K562 (cell line): ENCODE measurements at regions not wholly inside any gene's neighbourhood (a gene's known extent, or its start where the extent isn't known, plus 50 kb on each side); places are given as distances from the start of the nearest gene placed in this dataset.

Experiments used
- ATAC-seq: fragments of 200-7000 bp; cut with Tn5 transposase; 3 replicates; pipeline ENCODE4 v1.9.1; 2020; ENCODE audit warnings: moderate library complexity
- BruUV-seq: library from RNA; stranded (reverse); fragments of 400-500 nt; replicated peaks from 2 replicates; lab custom pipeline; 2021; lab: Mats Ljungman, UMichigan
- CTCF ChIA-PET: fragments of 300-600 bp; formaldehyde crosslinking; extraction: SDS; loops from one replicate; lab custom pipeline; 2021; ENCODE audit warnings: low intra/inter-chr PET ratio; lab: Yijun Ruan, JAX
- POLR2A ChIA-PET: fragments of 300-600, 350-650 bp; sonication (Branson Sonifier 250); formaldehyde crosslinking; extraction: SDS; loops from one replicate; lab custom pipeline; 2021; ENCODE audit warnings: antibody characterized with exemption, inconsistent platforms; lab: Yijun Ruan, JAX
- DNase-seq, 4 experiments: peaks; one replicate each; pipeline versions ENCODE4 v3.0.0 to v3.0.0-alpha.2; 2011 to 2018; ENCODE audit warnings: low spot score in 3 of 4, mixed read lengths in 3 of 4; ENCODE audit errors: extremely low read depth in 1 of 4
- FAIRE-seq: peaks from 2 replicates; lab custom pipeline; 2011; peaks lifted over from hg19 to GRCh38; lab: Jason Lieb, UNC
- H2AFZ ChIP-seq: 2 replicates; pipeline ENCODE4 v1.6.0; 2011; ENCODE audit warnings: low read depth, low read length, control low read depth, inconsistent platforms
- H3K27ac ChIP-seq: fragments of 200-600 bp; 3 replicates; pipeline ENCODE4 v1.8.0; 2011; ENCODE audit warnings: low read depth, mild to moderate bottlenecking, control low read depth, inconsistent platforms, low read length, moderate library complexity, mixed read lengths; ENCODE audit errors: extremely low read depth
- H3K27me3 ChIP-seq, 2 experiments: fragments of 300-600 bp in 1 of 2; 2 replicates in 1 of 2; 3 replicates in 1 of 2; pipeline versions ENCODE4 v1.6.0 to v1.8.0; 2011; ENCODE audit warnings: inconsistent platforms in 2 of 2, low read length in 2 of 2, mild to moderate bottlenecking in 1 of 2, mixed read lengths in 1 of 2, moderate library complexity in 1 of 2; ENCODE audit not compliant: control insufficient read depth in 2 of 2, insufficient read depth in 2 of 2
- H3K36me3 ChIP-seq: fragments of 300-600 bp; 3 replicates; pipeline ENCODE4 v1.8.0; 2011; ENCODE audit warnings: mild to moderate bottlenecking, low read length, inconsistent platforms; ENCODE audit not compliant: control insufficient read depth, insufficient read depth
- H3K4me1 ChIP-seq, 2 experiments: fragments of 200-600 bp in 1 of 2; replicated peaks in 1 of 2; 2 replicates in 1 of 2; 3 replicates in 1 of 2; pipeline versions ENCODE4 v1.5.1 to v1.8.0; 2011; ENCODE audit warnings: inconsistent platforms in 2 of 2, low read length in 2 of 2, mild to moderate bottlenecking in 1 of 2, mixed read lengths in 1 of 2, moderate library complexity in 1 of 2; ENCODE audit not compliant: control insufficient read depth in 2 of 2, insufficient read depth in 2 of 2
- H3K4me2 ChIP-seq: 2 replicates; pipeline ENCODE4 v1.6.1; 2011; ENCODE audit warnings: low read length, control low read depth, inconsistent platforms, mixed read lengths; ENCODE audit not compliant: insufficient read depth
- H3K4me3 ChIP-seq: fragments of 200-600 bp; sonication (generic), shearing (Covaris generic); 2 replicates; pipeline ENCODE4 v1.5.1; 2016; ENCODE audit warnings: control low read depth, inconsistent platforms
- H3K79me2 ChIP-seq: fragments of 200-600 bp; 3 replicates; pipeline ENCODE4 v1.8.0; 2011; ENCODE audit warnings: low read length, inconsistent platforms; ENCODE audit not compliant: control insufficient read depth, insufficient read depth
- H3K9ac ChIP-seq, 2 experiments: 2 replicates each; pipeline versions ENCODE4 v1.6.0 to v1.6.1; 2011; ENCODE audit warnings: low read depth in 2 of 2, low read length in 2 of 2, control low read depth in 1 of 2, inconsistent platforms in 1 of 2, mild to moderate bottlenecking in 1 of 2, mixed read lengths in 1 of 2; ENCODE audit not compliant: insufficient read depth in 1 of 2
- H3K9me1 ChIP-seq: one replicate; pipeline ENCODE4 v1.6.0; 2011; ENCODE audit warnings: inconsistent platforms, mild to moderate bottlenecking, low read length, moderate library complexity; ENCODE audit not compliant: control insufficient read depth, insufficient read depth
- H3K9me3 ChIP-seq: replicated peaks from 2 replicates; pipeline ENCODE4 v1.5.1; 2011; ENCODE audit warnings: low read depth, low read length, inconsistent platforms; ENCODE audit not compliant: control insufficient read depth, insufficient read depth
- H4K20me1 ChIP-seq: replicated peaks from 2 replicates; pipeline ENCODE4 v1.6.1; 2011; ENCODE audit warnings: low read length, inconsistent platforms, mixed read lengths; ENCODE audit not compliant: control insufficient read depth, insufficient read depth
- HDAC1 ChIP-seq, 2 experiments: fragments of 450-650 bp; IDR thresholded peaks; 2 replicates each; pipeline ENCODE4 v1.6.1; 2016 to 2017; ENCODE audit warnings: inconsistent platforms in 1 of 2, mild to moderate bottlenecking in 1 of 2, moderate library complexity in 1 of 2
- HDAC3 ChIP-seq: fragments of 450-650 bp; IDR thresholded peaks from 2 replicates; pipeline ENCODE4 v1.6.1; 2018; ENCODE audit warnings: borderline replicate concordance, mild to moderate bottlenecking, moderate library complexity; ENCODE audit not compliant: partially characterized antibody
- PHB ChIP-seq: fragments of 250-450 bp; sonication (Bioruptor Pico); IDR thresholded peaks from 2 replicates; pipeline ENCODE4 v1.5.0; 2021
- TBP ChIP-seq: optimal IDR thresholded peaks from 2 replicates; pipeline ENCODE3; 2011; ENCODE audit warnings: low read depth, low read length, improper control_type of control experiment
- ZNF561 ChIP-seq: fragments of 450-650 bp; formaldehyde crosslinking; conservative IDR thresholded peaks from 2 replicates; pipeline ENCODE4 v1.4.0; 2020; ENCODE audit warnings: mild to moderate bottlenecking, moderate library complexity
- ZNF586 ChIP-seq: fragments of 450-650 bp; formaldehyde crosslinking; conservative IDR thresholded peaks from 2 replicates; pipeline ENCODE4 v1.4.0; 2020; ENCODE audit warnings: mild to moderate bottlenecking, moderate library complexity
- WGBS: fragments of 100-300 bp; shearing (Covaris generic); methylation state at CpG from one replicate; pipeline ENCODE4 v1.1.6; 2016; ENCODE audit warnings: low coverage, mixed read lengths; ENCODE audit not compliant: insufficient coverage; ENCODE audit errors: missing lambda C conversion rate; 5-methylcytosine and 5-hydroxymethylcytosine counted together
- in situ Hi-C: fragments of 300-500 bp; cut with MboI; formaldehyde crosslinking; loops from 4 replicates; pipeline ENCODE4 v1.15.0; 2018; ENCODE audit warnings: inconsistent platforms, mixed read lengths
- intact Hi-C: fragments of 100-400 bp; cut with micrococcal nuclease; formaldehyde crosslinking; loops from 2 replicates; pipeline ENCODE4 v1.14.2; 2022
- TF ChIP-seq, protein P1 (sequence below): IDR thresholded peaks from 2 replicates; pipeline ENCODE4 v1.6.1; 2012; ENCODE audit warnings: low read depth, low read length, improper control_type of control experiment, borderline replicate concordance

DNA sequence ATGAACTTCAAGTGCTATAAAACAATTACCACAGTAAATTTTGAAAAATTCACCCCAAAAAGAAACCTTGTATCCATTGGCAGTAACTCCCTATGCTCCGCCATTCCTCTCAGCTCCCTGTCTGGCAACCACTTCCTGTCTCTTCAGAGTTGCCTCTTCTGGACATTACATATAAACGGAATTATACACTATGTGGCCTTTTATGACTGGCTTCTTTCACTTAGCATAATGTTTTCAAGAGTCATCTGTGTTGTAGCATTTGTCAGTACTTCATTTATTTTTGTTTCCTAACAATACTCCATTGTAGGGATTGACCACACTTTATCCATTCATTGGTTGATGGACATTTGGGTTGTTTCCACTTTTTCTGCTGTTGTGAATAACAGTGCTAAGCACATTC, 50.1 kb downstream of the CEP43 start:
- Histone ChIP-seq H3K9me1 (no peaks in the 10 kb centered on the region), H3K27me3 (no peaks in the 10 kb centered on the region), H3K4me1 (no peaks in the 10 kb centered on the region), H3K4me2 (no peak overlapping the region), H3K9ac (no peak overlapping the region), H4K20me1 (no peaks in the 10 kb centered on the region), H3K36me3 (no peaks in the 10 kb centered on the region), H2AFZ (no peak overlapping the region), H3K79me2 (no peaks in the 10 kb centered on the region), H3K4me3 (no peak overlapping the region), H3K9me3 (no peaks in the 10 kb centered on the region), H3K27ac (no peak overlapping the region)
- intact Hi-C loops, result loop anchor here (5.0 kb wide), 1 partner anchor 262 kb away; no protein-coding TSS in a partner anchor
- no TSS peak for BruUV-seq
- in situ Hi-C loops, result no loop called here
- no peak for FAIRE-seq
- TF ChIP-seq TBP (no peak), PHB (CRISPR knock-in tag) (no peak)
- POLR2A ChIA-PET, result interaction anchor here (0.8 kb wide), 1 partner anchor 355 kb away, joined by 3 read pairs; no protein-coding TSS in a partner anchor
- CTCF ChIA-PET, result no interaction called here
- WGBS, result 39% methylated on average over 2 of the region's 2 CpGs
- DNase-seq, result no peak
- ATAC-seq, result no peak

DNA sequence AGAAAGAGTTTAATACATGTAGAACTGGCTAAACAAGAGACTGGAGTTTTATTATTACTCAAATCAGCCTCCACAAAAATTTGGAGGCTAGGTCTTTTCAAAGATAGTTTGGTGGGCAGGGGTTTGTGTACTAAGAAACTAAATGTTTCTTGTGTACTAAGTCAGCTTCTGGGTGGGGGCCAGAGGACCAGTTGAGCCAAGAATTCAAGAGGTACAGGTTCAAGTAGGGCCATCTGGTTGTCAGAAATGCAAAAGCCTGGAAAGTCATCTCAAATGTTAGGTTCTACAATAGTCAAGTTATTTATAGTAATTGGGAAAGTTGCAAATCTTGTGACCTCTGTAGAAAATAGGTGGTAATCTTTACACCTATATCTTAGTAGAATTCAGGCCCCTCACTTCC, 51.7 kb downstream of the CEP43 start:
- Histone ChIP-seq H3K9me3 (no peaks in the 10 kb centered on the region), H3K4me1 (no peaks in the 10 kb centered on the region), H3K4me3 (no peak overlapping the region), H3K9ac (no peak overlapping the region), H3K4me2 (no peak overlapping the region), H3K79me2 (no peaks in the 10 kb centered on the region), H3K27me3 (no peaks in the 10 kb centered on the region), H3K27ac (no peak overlapping the region), H2AFZ (no peak overlapping the region), H3K9me1 (no peaks in the 10 kb centered on the region), H3K36me3 (no peaks in the 10 kb centered on the region), H4K20me1 (no peaks in the 10 kb centered on the region)
- ChIA-PET CTCF (interaction anchor here (0.6 kb wide), 1 partner anchor 63 kb away, joined by 4 read pairs; no protein-coding TSS in a partner anchor), POLR2A (interaction anchor here (0.7 to 1.7 kb wide), 3 partner anchors 8 to 22 kb away, joined by 3 read pairs; no protein-coding TSS in a partner anchor)
- intact Hi-C loops, result no loop called here
- ATAC-seq, result no peak
- BruUV-seq, result no TSS peak
- FAIRE-seq, result peak; percentile 44
- DNase-seq, result no peak
- in situ Hi-C loops, result no loop called here
- no peak for TF ChIP-seq HDAC1 (IDR thresholded peaks at IDR 0.05)
- TF ChIP-seq, protein P1, sequence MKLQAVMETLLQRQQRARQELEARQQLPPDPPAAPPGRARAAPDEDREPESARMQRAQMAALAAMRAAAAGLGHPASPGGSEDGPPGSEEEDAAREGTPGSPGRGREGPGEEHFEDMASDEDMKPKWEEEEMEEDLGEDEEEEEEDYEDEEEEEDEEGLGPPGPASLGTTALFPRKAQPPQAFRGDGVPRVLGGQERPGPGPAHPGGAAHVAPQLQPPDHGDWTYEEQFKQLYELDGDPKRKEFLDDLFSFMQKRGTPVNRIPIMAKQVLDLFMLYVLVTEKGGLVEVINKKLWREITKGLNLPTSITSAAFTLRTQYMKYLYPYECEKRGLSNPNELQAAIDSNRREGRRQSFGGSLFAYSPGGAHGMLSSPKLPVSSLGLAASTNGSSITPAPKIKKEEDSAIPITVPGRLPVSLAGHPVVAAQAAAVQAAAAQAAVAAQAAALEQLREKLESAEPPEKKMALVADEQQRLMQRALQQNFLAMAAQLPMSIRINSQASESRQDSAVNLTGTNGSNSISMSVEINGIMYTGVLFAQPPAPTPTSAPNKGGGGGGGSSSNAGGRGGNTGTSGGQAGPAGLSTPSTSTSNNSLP, result no peak
- no peak for TF ChIP-seq HDAC3
- TF ChIP-seq ZNF586 (CRISPR knock-in tag), result no peak
- no peak for TF ChIP-seq ZNF561
